ENCODE measurements at regions not wholly inside any gene's neighbourhood (a gene's known extent, or its start where the extent isn't known, plus 50 kb on each side); places are given as distances from the start of the nearest gene placed in this dataset.
"Not testable (repeated sequence)": the region's sequence is repeated elsewhere in the genome, so short reads cannot be mapped to it uniquely, and the experiment has no call there.

GRCh38 chr15:93932164-93932776 lies 299.1 kb upstream of the MCTP2 start:
- no peak for DNase-seq

GRCh38 chr15:93929375-93930094 lies 301.8 kb upstream of the MCTP2 start:
- no peak for DNase-seq

- DNase-seq = no peak
Observed at GRCh38 chr15:93920204-93920603, 311.2 kb upstream of the MCTP2 start.

- DNase-seq = not testable (repeated sequence)
Observed at GRCh38 chr15:93918801-93919200, 312.6 kb upstream of the MCTP2 start.

- no peak for DNase-seq
Observed at GRCh38 chr15:93917181-93917580, 314.2 kb upstream of the MCTP2 start.

- no peak for DNase-seq
Observed at GRCh38 chr15:93913871-93914270, 317.5 kb upstream of the MCTP2 start.

GRCh38 chr15:93913310-93913709 lies 318.1 kb upstream of the MCTP2 start:
- DNase-seq = no peak

GRCh38 chr15:93900476-93901400 lies 330.6 kb upstream of the MCTP2 start:
- no peak for DNase-seq

- DNase-seq = no peak
Observed at GRCh38 chr15:93899817-93900216, 331.5 kb upstream of the MCTP2 start.

GRCh38 chr15:93897377-93897776 lies 334.0 kb upstream of the MCTP2 start:
- no peak for DNase-seq

- no peak for DNase-seq
Observed at GRCh38 chr15:93895976-93896770, 335.2 kb upstream of the MCTP2 start.

GRCh38 chr15:93894438-93895036 lies 336.8 kb upstream of the MCTP2 start:
- DNase-seq = no peak

GRCh38 chr15:93887151-93887550 lies 344.2 kb upstream of the MCTP2 start:
- no peak for DNase-seq

- DNase-seq = no peak
Observed at GRCh38 chr15:93882779-93883178, 348.6 kb upstream of the MCTP2 start.

GRCh38 chr15:93882141-93882540 lies 349.2 kb upstream of the MCTP2 start:
- DNase-seq = no peak

- DNase-seq = no peak
Observed at GRCh38 chr15:93881310-93881709, 350.1 kb upstream of the MCTP2 start.

GRCh38 chr15:93880358-93880757 lies 351.0 kb upstream of the MCTP2 start:
- DNase-seq = no peak

GRCh38 chr15:93870583-93870982 lies 360.8 kb upstream of the MCTP2 start:
- no peak for DNase-seq

- no peak for DNase-seq
Observed at GRCh38 chr15:93866948-93867347, 364.4 kb upstream of the MCTP2 start.

- DNase-seq = no peak
Observed at GRCh38 chr15:93866476-93866875, 364.9 kb upstream of the MCTP2 start.

- no peak for DNase-seq
Observed at GRCh38 chr15:93865586-93865985, 365.8 kb upstream of the MCTP2 start.

- no peak for DNase-seq
Observed at GRCh38 chr15:93862791-93863190, 368.6 kb upstream of the MCTP2 start.
